ENCODE measurements at regions not wholly inside any gene's neighbourhood (a gene's known extent, or its start where the extent isn't known, plus 50 kb on each side); places are given as distances from the start of the nearest gene placed in this dataset.

- H3K4me3 Mint-ChIP-seq (ENCODE audit: unreplicated experiment) = no peak overlapping the region
- H3K27ac Mint-ChIP-seq (ENCODE audit: low read depth, unreplicated experiment) = no peak overlapping the region
These were observed 59.7 kb upstream of the LRRN1 start for GRCh38 chr3:3739330-3740060.

GRCh38 chr3:3737531-3737930, 61.7 kb upstream of the LRRN1 start:
- Mint-ChIP-seq H3K36me3 (ENCODE audit: insufficient read depth, unreplicated experiment) (no peaks in the 10 kb centered on the region), H3K4me1 (ENCODE audit: insufficient read depth, unreplicated experiment) (no peaks in the 10 kb centered on the region), H3K27me3 (ENCODE audit: insufficient read depth, unreplicated experiment) (no peaks in the 10 kb centered on the region), H3K27ac (ENCODE audit: low read depth, unreplicated experiment) (no peak overlapping the region), H3K9me3 (ENCODE audit: unreplicated experiment) (no peaks in the 10 kb centered on the region), H3K4me3 (ENCODE audit: unreplicated experiment) (no peak overlapping the region)
- DNase-seq (ENCODE audit: unreplicated experiment) = no peak
- BruUV-seq (replicated peaks) = no TSS peak
- POLR2A ChIA-PET = no interaction called here
- CTCF ChIA-PET = no interaction called here
- intact Hi-C loops (cut with micrococcal nuclease) = no loop called here
- TF ChIP-seq, protein P1, sequence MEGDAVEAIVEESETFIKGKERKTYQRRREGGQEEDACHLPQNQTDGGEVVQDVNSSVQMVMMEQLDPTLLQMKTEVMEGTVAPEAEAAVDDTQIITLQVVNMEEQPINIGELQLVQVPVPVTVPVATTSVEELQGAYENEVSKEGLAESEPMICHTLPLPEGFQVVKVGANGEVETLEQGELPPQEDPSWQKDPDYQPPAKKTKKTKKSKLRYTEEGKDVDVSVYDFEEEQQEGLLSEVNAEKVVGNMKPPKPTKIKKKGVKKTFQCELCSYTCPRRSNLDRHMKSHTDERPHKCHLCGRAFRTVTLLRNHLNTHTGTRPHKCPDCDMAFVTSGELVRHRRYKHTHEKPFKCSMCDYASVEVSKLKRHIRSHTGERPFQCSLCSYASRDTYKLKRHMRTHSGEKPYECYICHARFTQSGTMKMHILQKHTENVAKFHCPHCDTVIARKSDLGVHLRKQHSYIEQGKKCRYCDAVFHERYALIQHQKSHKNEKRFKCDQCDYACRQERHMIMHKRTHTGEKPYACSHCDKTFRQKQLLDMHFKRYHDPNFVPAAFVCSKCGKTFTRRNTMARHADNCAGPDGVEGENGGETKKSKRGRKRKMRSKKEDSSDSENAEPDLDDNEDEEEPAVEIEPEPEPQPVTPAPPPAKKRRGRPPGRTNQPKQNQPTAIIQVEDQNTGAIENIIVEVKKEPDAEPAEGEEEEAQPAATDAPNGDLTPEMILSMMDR (IDR thresholded peaks at IDR 0.05; ENCODE audit: unreplicated experiment) = no peak

More at GRCh38 chr3:3739330-3740060, 59.7 kb upstream of the LRRN1 start:
- TF ChIP-seq, protein P1 (IDR thresholded peaks at IDR 0.05; ENCODE audit: unreplicated experiment) = no peak
- H3K36me3 Mint-ChIP-seq (ENCODE audit: insufficient read depth, unreplicated experiment) = no peaks in the 10 kb centered on the region
- intact Hi-C loops (cut with micrococcal nuclease) = no loop called here
- H3K27me3 Mint-ChIP-seq (ENCODE audit: insufficient read depth, unreplicated experiment) = no peaks in the 10 kb centered on the region
- no TSS peak for BruUV-seq (replicated peaks)
- no peaks in the 10 kb centered on the region for H3K9me3 Mint-ChIP-seq (ENCODE audit: unreplicated experiment)
- POLR2A ChIA-PET = interaction anchor here (0.7 kb wide), 1 partner anchor 121 kb away, joined by 3 read pairs; no protein-coding TSS in a partner anchor
- CTCF ChIA-PET = interaction anchor here (0.6 kb wide), 1 partner anchor 869 kb away, joined by 3 read pairs; no protein-coding TSS in a partner anchor
- H3K4me1 Mint-ChIP-seq (ENCODE audit: insufficient read depth, unreplicated experiment) = no peaks in the 10 kb centered on the region
- DNase-seq (ENCODE audit: unreplicated experiment) = no peak

GRCh38 chr3:3735919-3736318, 63.3 kb upstream of the LRRN1 start:
- Mint-ChIP-seq H3K4me3 (ENCODE audit: unreplicated experiment) (no peak overlapping the region), H3K27me3 (ENCODE audit: insufficient read depth, unreplicated experiment) (no peaks in the 10 kb centered on the region), H3K36me3 (ENCODE audit: insufficient read depth, unreplicated experiment) (no peaks in the 10 kb centered on the region), H3K4me1 (ENCODE audit: insufficient read depth, unreplicated experiment) (no peaks in the 10 kb centered on the region), H3K27ac (ENCODE audit: low read depth, unreplicated experiment) (no peak overlapping the region), H3K9me3 (ENCODE audit: unreplicated experiment) (no peaks in the 10 kb centered on the region)
- TF ChIP-seq, protein P1 (IDR thresholded peaks at IDR 0.05; ENCODE audit: unreplicated experiment) = no peak
- no peak for DNase-seq (ENCODE audit: unreplicated experiment)
- CTCF ChIA-PET = interaction anchor here (0.7 kb wide), 1 partner anchor 128 kb away, joined by 3 read pairs; no protein-coding TSS in a partner anchor
- intact Hi-C loops (cut with micrococcal nuclease) = no loop called here
- no TSS peak for BruUV-seq (replicated peaks)
- POLR2A ChIA-PET = no interaction called here

DNA sequence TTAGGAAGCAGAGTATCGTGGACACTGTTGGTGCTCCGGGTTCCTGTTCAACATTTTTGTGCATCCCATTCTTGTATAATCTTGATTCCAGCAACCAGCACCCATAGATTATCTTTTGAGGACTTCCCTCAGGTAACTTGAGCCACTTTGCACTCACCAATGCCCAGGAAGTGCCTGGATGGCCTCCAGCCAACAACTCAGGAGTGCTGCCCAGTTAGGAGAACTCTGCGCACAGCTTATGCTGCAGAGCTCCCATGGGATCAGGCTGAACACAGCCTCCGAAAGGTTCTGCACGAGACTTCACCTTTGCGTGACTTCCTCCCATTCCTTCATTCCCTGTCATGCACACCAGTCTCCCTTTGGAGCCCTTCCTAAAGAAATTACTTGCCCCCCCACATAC, 64.3 kb upstream of the LRRN1 start:
- ChIA-PET POLR2A (no interaction called here), CTCF (no interaction called here)
- no peaks in the 10 kb centered on the region for H3K4me1 Mint-ChIP-seq (ENCODE audit: insufficient read depth, unreplicated experiment)
- DNase-seq (ENCODE audit: unreplicated experiment) = no peak
- intact Hi-C loops (cut with micrococcal nuclease) = no loop called here
- H3K36me3 Mint-ChIP-seq (ENCODE audit: insufficient read depth, unreplicated experiment) = no peaks in the 10 kb centered on the region
- H3K9me3 Mint-ChIP-seq (ENCODE audit: unreplicated experiment) = no peaks in the 10 kb centered on the region
- TF ChIP-seq, protein P1 (IDR thresholded peaks at IDR 0.05; ENCODE audit: unreplicated experiment) = no peak
- H3K27me3 Mint-ChIP-seq (ENCODE audit: insufficient read depth, unreplicated experiment) = no peaks in the 10 kb centered on the region
- no peak overlapping the region for H3K27ac Mint-ChIP-seq (ENCODE audit: low read depth, unreplicated experiment)
- no peak overlapping the region for H3K4me3 Mint-ChIP-seq (ENCODE audit: unreplicated experiment)
- BruUV-seq (replicated peaks) = no TSS peak
